OCI-LY1 (cell line): ENCODE measurements at regions not wholly inside any gene's neighbourhood (a gene's known extent, or its start where the extent isn't known, plus 50 kb on each side); places are given as distances from the start of the nearest gene placed in this dataset.

ENCODE experiments used
- H2AFZ ChIP-seq: fragments of 200-600 bp; sonication (generic), shearing (Covaris generic); 2 replicates; pipeline ENCODE4 v1.6.0; 2014; ENCODE audit warnings: antibody characterized with exemption, mild to moderate bottlenecking, low read length
- H3F3A ChIP-seq: fragments of 200-600 bp; sonication (generic), shearing (Covaris generic); 2 replicates; pipeline ENCODE4 v1.6.0; 2014; ENCODE audit warnings: mild to moderate bottlenecking, antibody characterized with exemption, low read length, moderate library complexity; ENCODE audit not compliant: insufficient read depth
- H3K27ac ChIP-seq: fragments of 200-600 bp; sonication (generic); 2 replicates; pipeline ENCODE4 v1.5.1; 2014; ENCODE audit warnings: low read length, mixed run types, mild to moderate bottlenecking, low read depth; ENCODE audit not compliant: poor library complexity, severe bottlenecking
- H3K27me3 ChIP-seq: fragments of 200-600 bp; sonication (generic); 2 replicates; pipeline ENCODE4 v1.6.0; 2014; ENCODE audit warnings: antibody characterized with exemption, mild to moderate bottlenecking, low read length, moderate library complexity; ENCODE audit not compliant: insufficient read depth
- H3K36me3 ChIP-seq: fragments of 200-600 bp; sonication (generic); 2 replicates; pipeline ENCODE4 v1.6.1; 2014; ENCODE audit warnings: mild to moderate bottlenecking, antibody characterized with exemption, low read length, moderate library complexity, mixed read lengths; ENCODE audit not compliant: insufficient read depth
- H3K4me1 ChIP-seq: fragments of 200-600 bp; sonication (generic); 2 replicates; pipeline ENCODE4 v1.5.1; 2014; ENCODE audit warnings: mild to moderate bottlenecking, low read length, moderate library complexity; ENCODE audit not compliant: insufficient read depth, severe bottlenecking
- H3K4me2 ChIP-seq: fragments of 200-600 bp; sonication (generic), shearing (Covaris generic); 2 replicates; pipeline ENCODE4 v1.6.1; 2014; ENCODE audit warnings: low read length
- H3K4me3 ChIP-seq: fragments of 200-600 bp; sonication (generic); 2 replicates; pipeline ENCODE4 v1.5.1; 2014; ENCODE audit warnings: low read length, low read depth, mild to moderate bottlenecking, mixed read lengths; ENCODE audit not compliant: poor library complexity, severe bottlenecking
- H3K79me2 ChIP-seq: fragments of 200-600 bp; shearing (Covaris generic); 2 replicates; pipeline ENCODE4 v1.6.1; 2016; ENCODE audit warnings: mixed run types, low read length, mixed read lengths; ENCODE audit not compliant: insufficient read depth
- H3K9ac ChIP-seq: fragments of 200-600 bp; sonication (generic), shearing (Covaris generic); 2 replicates; pipeline ENCODE4 v1.6.1; 2014; ENCODE audit warnings: mild to moderate bottlenecking, low read length, mixed read lengths
- H3K9me2 ChIP-seq: fragments of 200-600 bp; sonication (generic), shearing (Covaris generic); 2 replicates; pipeline ENCODE4 v1.6.1; 2014; ENCODE audit warnings: low read depth, mild to moderate bottlenecking, low read length, mixed read lengths
- H3K9me3 ChIP-seq: fragments of 200-600 bp; shearing (Covaris generic); 2 replicates; pipeline ENCODE4 v1.6.1; 2014; ENCODE audit warnings: low read length, mixed read lengths
- H4K20me1 ChIP-seq: fragments of 200-600 bp; sonication (generic), shearing (Covaris generic); 2 replicates; pipeline ENCODE4 v1.6.0; 2016; ENCODE audit warnings: mild to moderate bottlenecking, low read length; ENCODE audit not compliant: insufficient read depth
- CTCF ChIP-seq: fragments of 200-600 bp; sonication (generic), shearing (Covaris generic); IDR thresholded peaks from 2 replicates; pipeline ENCODE4 v1.5.1; 2017; ENCODE audit warnings: mild to moderate bottlenecking, antibody characterized with exemption, low read length, moderate library complexity, mixed read lengths
- EZH2 ChIP-seq: fragments of 200-600 bp; sonication (generic), shearing (Covaris generic); IDR thresholded peaks from 2 replicates; pipeline ENCODE4 v1.8.0; 2017; ENCODE audit warnings: borderline replicate concordance, mixed run types, mild to moderate bottlenecking, antibody characterized with exemption, low read length, moderate library complexity, mixed read lengths

GRCh38 chr3:160141485-160142185 lies 83.6 kb upstream of the C3orf80 start:
- no peak overlapping the region for H2AFZ ChIP-seq
- no peak overlapping the region for H3K4me2 ChIP-seq
- H3K27ac ChIP-seq = no peak overlapping the region
- TF ChIP-seq EZH2 (no peak), CTCF (no peak)
- H3K9me2 ChIP-seq = no peaks in the 10 kb centered on the region
- no peak overlapping the region for H3K4me3 ChIP-seq
- no peak overlapping the region for H3K9ac ChIP-seq
- H3K9me3 ChIP-seq = 0 out of 2 replicates have a peak, but pooled peaks cover 5% of the 10 kb centered on the region
- H3K79me2 ChIP-seq = no peaks in the 10 kb centered on the region
- no peaks in the 10 kb centered on the region for H3F3A ChIP-seq
- no peaks in the 10 kb centered on the region for H3K36me3 ChIP-seq
- H3K27me3 ChIP-seq = no peaks in the 10 kb centered on the region
- no peaks in the 10 kb centered on the region for H4K20me1 ChIP-seq
- H3K4me1 ChIP-seq = no peaks in the 10 kb centered on the region

- Histone ChIP-seq H3K4me3 (no peak overlapping the region), H3K27ac (no peak overlapping the region), H3K9me3 (0 out of 2 replicates have a peak, but pooled peaks cover 5% of the 10 kb centered on the region), H3K9ac (no peak overlapping the region), H3K79me2 (no peaks in the 10 kb centered on the region), H4K20me1 (no peaks in the 10 kb centered on the region), H2AFZ (no peak overlapping the region), H3K27me3 (no peaks in the 10 kb centered on the region), H3K9me2 (no peaks in the 10 kb centered on the region), H3K36me3 (no peaks in the 10 kb centered on the region), H3K4me2 (no peak overlapping the region), H3K4me1 (no peaks in the 10 kb centered on the region), H3F3A (no peaks in the 10 kb centered on the region)
- TF ChIP-seq CTCF (no peak), EZH2 (no peak)
Observed at GRCh38 chr3:160143482-160143881, 81.7 kb upstream of the C3orf80 start.

GRCh38 chr3:160150066-160150465 lies 75.2 kb upstream of the C3orf80 start:
- no peaks in the 10 kb centered on the region for H3K36me3 ChIP-seq
- H4K20me1 ChIP-seq = no peaks in the 10 kb centered on the region
- H2AFZ ChIP-seq = no peak overlapping the region
- H3K9me3 ChIP-seq = no peaks in the 10 kb centered on the region
- no peaks in the 10 kb centered on the region for H3F3A ChIP-seq
- no peaks in the 10 kb centered on the region for H3K79me2 ChIP-seq
- no peak overlapping the region for H3K9ac ChIP-seq
- no peaks in the 10 kb centered on the region for H3K9me2 ChIP-seq
- H3K4me3 ChIP-seq = no peak overlapping the region
- TF ChIP-seq EZH2 (no peak), CTCF (no peak)
- H3K4me1 ChIP-seq = no peaks in the 10 kb centered on the region
- no peaks in the 10 kb centered on the region for H3K27me3 ChIP-seq
- H3K27ac ChIP-seq = no peak overlapping the region
- H3K4me2 ChIP-seq = no peak overlapping the region
